Aorta (tissue), 5 donors: ENCODE measurements at regions not wholly inside any gene's neighbourhood (a gene's known extent, or its start where the extent isn't known, plus 50 kb on each side); places are given as distances from the start of the nearest gene placed in this dataset.

ENCODE experiments used
- ATAC-seq: fragments of 200-7000 bp; cut with Tn5 transposase; one replicate; pipeline ENCODE4 v1.9.1; 2022; ENCODE audit warnings: moderate library complexity; ENCODE audit not compliant: low FRiP score
- DNase-seq, 2 donors: peaks; one replicate each; pipeline ENCODE4 v3.0.0-alpha.2; 2020
- H3K27ac ChIP-seq, 2 donors: one replicate each; pipeline ENCODE4 v1.5.1; 2013; ENCODE audit warnings: low read length in 2 of 2, mild to moderate bottlenecking in 2 of 2, moderate library complexity in 2 of 2, control low read depth in 1 of 2, inconsistent platforms in 1 of 2, low read depth in 1 of 2
- H3K27me3 ChIP-seq, 2 donors: one replicate each; pipeline ENCODE4 v1.6.1; 2013; ENCODE audit warnings: control low read depth in 1 of 2, low read length in 1 of 2, mild to moderate bottlenecking in 1 of 2, moderate library complexity in 1 of 2; ENCODE audit not compliant: insufficient read depth in 2 of 2, control insufficient read depth in 1 of 2
- H3K36me3 ChIP-seq, 2 donors: one replicate each; pipeline ENCODE4 v1.6.1; 2013; ENCODE audit warnings: control low read depth in 1 of 2, low read length in 1 of 2, mild to moderate bottlenecking in 1 of 2; ENCODE audit not compliant: insufficient read depth in 2 of 2, control insufficient read depth in 1 of 2
- H3K4me1 ChIP-seq, 2 donors: one replicate each; pipeline ENCODE4 v1.6.1; 2013; ENCODE audit warnings: low read length in 2 of 2, control low read depth in 1 of 2, mild to moderate bottlenecking in 1 of 2, moderate library complexity in 1 of 2; ENCODE audit not compliant: insufficient read depth in 2 of 2, control insufficient read depth in 1 of 2
- H3K4me3 ChIP-seq, 2 donors: one replicate each; pipeline ENCODE4 v1.5.1; 2013; ENCODE audit warnings: low read length in 2 of 2, control low read depth in 1 of 2, mild to moderate bottlenecking in 1 of 2
- H3K9me3 ChIP-seq: one replicate; pipeline ENCODE4 v1.6.1; 2013; ENCODE audit warnings: mild to moderate bottlenecking, low read length; ENCODE audit not compliant: control insufficient read depth
- WGBS, 2 donors: extraction: QIAGEN DNeasy Blood & Tissue Kit; methylation state at CpG; one replicate each; pipeline ENCODE4 v1.1.7; 2013; 5-methylcytosine and 5-hydroxymethylcytosine counted together
- intact Hi-C, 2 donors: fragments of 100-400 bp; cut with DNase I; formaldehyde crosslinking; loops; one replicate each; pipeline versions ENCODE4 v1.14.2 to v1.15.0; 2022
- donor health status: healthy with polysubstance abuse.
- donor health status: Bipolar disorder and iron deficiency.
- donor health status: DM: no; HTN: no; CAD: no.
- donor health status: DM: no; HTN: no; CAD: no.
- donor health status: DM: yes; HTN: yes; CAD: no.

DNA sequence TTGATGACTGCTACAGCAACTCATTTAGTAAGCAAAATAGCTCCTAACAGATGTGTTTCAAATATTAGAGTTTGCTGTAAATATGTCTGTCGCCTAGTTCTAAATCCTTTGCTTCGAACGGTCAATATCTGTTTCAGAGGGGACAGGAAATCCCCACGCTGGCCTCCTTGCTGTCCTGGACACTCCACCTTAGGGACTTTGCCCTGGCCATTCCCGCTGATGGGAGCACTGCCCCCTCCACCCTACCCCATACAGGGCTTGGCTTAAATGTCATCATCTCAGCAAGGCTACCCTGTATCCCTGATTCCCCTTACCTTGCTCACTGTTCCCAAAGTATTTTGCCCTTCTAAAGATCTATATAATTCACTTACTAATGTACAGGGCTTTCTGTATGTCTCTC, 86.1 kb upstream of the HIVEP3 start:
- no peaks in the 10 kb centered on the region for H3K9me3 ChIP-seq
- H3K27ac ChIP-seq = no peak overlapping the region
- no peak overlapping the region for H3K4me3 ChIP-seq
- peaks cover 0 to 1% of the 10 kb centered on the region in 2 donors for H3K27me3 ChIP-seq
- 88 to 93% methylated on average over 5 of the region's 5 CpGs for WGBS, 2 donors
- intact Hi-C loops = no loop called here
- no peaks in the 10 kb centered on the region for H3K4me1 ChIP-seq
- DNase-seq (no peak), ATAC-seq (no peak)
- H3K36me3 ChIP-seq = no peaks in the 10 kb centered on the region

DNA sequence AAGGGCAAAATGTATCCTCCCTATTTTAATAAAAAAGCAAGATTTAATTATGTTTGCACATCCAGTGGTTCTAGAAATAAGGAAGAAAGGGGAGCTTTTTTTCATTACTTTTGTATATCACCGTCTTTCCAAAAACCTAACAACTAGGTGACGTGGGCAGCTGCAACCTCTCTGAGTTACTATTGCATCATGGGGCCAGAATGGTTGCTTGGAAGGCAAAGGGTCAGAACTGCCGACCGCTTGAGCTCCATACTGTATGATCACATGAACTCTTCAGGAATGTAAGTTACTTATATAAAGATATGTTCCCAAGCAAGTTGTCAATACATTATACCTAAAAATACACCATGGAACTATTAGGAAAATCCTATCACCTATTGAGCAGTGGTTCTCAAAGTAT, 85.6 kb upstream of the HIVEP3 start:
- Histone ChIP-seq H3K27me3 (peaks cover 0 to 1% of the 10 kb centered on the region in 2 donors), H3K4me1 (no peaks in the 10 kb centered on the region), H3K36me3 (no peaks in the 10 kb centered on the region), H3K9me3 (no peaks in the 10 kb centered on the region), H3K4me3 (no peak overlapping the region), H3K27ac (no peak overlapping the region)
- intact Hi-C loops = no loop called here
- no peak for DNase-seq
- WGBS, 2 donors = 95 to 99% methylated on average over 4 of the region's 4 CpGs
- no peak for ATAC-seq

DNA sequence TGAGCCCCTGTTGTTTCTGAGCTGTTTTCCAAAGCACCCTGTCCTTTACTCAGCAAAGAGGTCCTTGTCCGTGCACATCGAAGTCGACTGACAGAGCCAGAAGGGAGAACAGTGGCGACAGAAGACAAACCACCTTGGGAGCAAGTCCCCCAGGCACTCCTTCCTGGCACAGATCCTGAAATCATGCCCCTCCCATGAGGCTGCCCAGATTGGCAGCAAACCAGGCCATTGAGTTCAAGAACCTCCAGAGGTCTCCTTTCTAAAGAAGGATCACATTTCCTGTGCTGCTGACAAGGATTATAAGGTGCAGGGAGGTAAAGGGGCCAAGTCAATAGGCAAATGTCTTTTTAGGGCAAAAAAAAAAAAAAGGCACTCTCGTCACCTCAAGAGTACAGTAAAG, 84.7 kb upstream of the HIVEP3 start:
- H3K4me3 ChIP-seq = no peak overlapping the region
- no peaks in the 10 kb centered on the region for H3K4me1 ChIP-seq
- WGBS, 2 donors = 82 to 89% methylated on average over 5 of the region's 5 CpGs
- no peaks in the 10 kb centered on the region for H3K36me3 ChIP-seq
- ATAC-seq (no peak), DNase-seq (no peak)
- H3K9me3 ChIP-seq = no peaks in the 10 kb centered on the region
- no peak overlapping the region for H3K27ac ChIP-seq
- intact Hi-C loops = no loop called here
- peaks cover 0 to 1% of the 10 kb centered on the region in 2 donors for H3K27me3 ChIP-seq

DNA sequence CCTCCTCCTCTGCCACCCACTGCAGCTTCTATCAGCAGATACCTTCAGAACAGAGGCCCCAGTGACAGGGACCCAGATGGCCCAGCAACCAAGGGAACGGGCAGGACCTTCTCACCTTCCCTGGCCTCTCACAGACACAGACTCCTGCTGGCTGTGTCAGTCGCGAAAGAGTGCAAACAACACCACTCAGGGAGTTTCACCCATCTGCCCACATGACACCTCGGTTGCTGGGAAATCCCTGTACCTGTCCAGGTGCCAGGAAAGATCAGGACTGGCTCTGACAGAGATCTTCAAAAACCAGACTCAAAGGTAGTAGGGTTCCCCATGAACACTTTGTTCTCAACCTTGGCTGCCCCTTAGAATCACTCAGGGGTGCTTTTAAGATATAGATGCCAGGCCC, 83.5 kb upstream of the HIVEP3 start:
- intact Hi-C loops = no loop called here
- no peak overlapping the region for H3K4me3 ChIP-seq
- no peak overlapping the region for H3K27ac ChIP-seq
- H3K9me3 ChIP-seq = no peaks in the 10 kb centered on the region
- ATAC-seq = no peak
- no peaks in the 10 kb centered on the region for H3K36me3 ChIP-seq
- 71 to 80% methylated on average over 4 of the region's 4 CpGs for WGBS, 2 donors
- no peak for DNase-seq
- H3K27me3 ChIP-seq = peaks cover 0 to 1% of the 10 kb centered on the region in 2 donors
- no peaks in the 10 kb centered on the region for H3K4me1 ChIP-seq

DNA sequence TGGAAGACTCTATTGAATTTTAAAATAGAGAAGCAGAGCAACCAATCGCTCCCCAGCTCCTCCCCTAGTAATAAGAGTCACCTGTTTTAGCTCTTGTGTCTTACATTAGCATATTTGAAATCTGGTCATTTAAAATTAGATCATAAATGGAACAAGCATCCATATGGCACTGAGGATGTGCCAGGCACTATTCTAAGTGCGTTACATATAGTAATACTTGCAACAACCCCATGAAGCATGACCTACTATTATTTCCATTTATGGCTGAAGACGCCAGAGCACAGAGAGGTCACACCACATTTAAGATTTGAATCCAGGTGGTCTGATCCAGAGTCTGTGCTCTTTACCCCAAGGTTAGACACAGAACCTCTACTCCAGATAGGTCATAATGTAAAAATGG, 82.0 kb upstream of the HIVEP3 start:
- 93 to 97% methylated on average over 3 of the region's 3 CpGs for WGBS, 2 donors

DNA sequence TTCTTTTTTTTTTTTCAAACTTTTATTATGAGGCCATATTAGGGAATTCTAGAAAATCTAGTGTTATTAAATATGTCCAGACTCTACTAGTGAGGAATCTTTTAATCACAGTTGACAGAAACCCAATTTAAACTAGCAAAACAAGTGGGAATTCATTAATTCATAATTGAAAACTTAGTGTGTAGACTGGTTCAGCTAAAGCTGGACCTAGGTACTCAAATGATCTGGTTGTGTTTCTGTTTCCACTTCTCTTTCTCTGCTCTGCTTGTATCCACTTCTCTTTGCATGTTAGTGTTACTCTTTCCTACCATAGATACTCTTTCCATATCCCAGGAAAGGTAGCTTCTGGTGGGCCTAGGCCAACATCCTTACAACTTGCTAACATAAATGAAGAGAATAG, 81.2 kb upstream of the HIVEP3 start:
- H3K27me3 ChIP-seq = peaks cover 0 to 1% of the 10 kb centered on the region in 2 donors
- H3K27ac ChIP-seq = no peak overlapping the region
- DNase-seq = no peak
- H3K9me3 ChIP-seq = no peaks in the 10 kb centered on the region
- H3K36me3 ChIP-seq = no peaks in the 10 kb centered on the region
- ATAC-seq = no peak
- intact Hi-C loops = no loop called here
- H3K4me3 ChIP-seq = no peak overlapping the region
- no peaks in the 10 kb centered on the region for H3K4me1 ChIP-seq

More for the DNA sequence above, 82.0 kb upstream of the HIVEP3 start:
- intact Hi-C loops = no loop called here
- no peak overlapping the region for H3K4me3 ChIP-seq
- H3K9me3 ChIP-seq = no peaks in the 10 kb centered on the region
- no peaks in the 10 kb centered on the region for H3K36me3 ChIP-seq
- DNase-seq (no peak), ATAC-seq (no peak)
- no peak overlapping the region for H3K27ac ChIP-seq
- H3K27me3 ChIP-seq = peaks cover 0 to 1% of the 10 kb centered on the region in 2 donors
- H3K4me1 ChIP-seq = no peaks in the 10 kb centered on the region

DNA sequence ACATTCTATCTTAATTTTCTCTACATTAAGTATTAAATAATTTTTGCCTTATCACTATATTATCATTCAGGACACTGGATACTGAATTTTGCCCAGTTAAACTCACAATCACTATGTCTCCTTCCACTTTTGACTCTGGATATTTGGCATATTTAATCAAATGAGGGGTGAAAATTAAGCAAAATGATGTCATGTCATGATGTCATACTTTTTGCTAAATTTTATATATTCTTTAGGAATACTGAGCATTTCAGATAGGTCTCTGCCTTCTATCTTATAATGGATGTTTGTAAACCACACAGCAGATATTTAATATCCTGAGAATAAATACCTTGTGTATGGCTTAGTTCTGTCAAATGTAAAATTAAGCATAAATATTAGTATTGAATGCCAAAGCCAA, 79.5 kb upstream of the HIVEP3 start:
- Histone ChIP-seq H3K27ac (no peak overlapping the region), H3K4me3 (no peak overlapping the region), H3K36me3 (no peaks in the 10 kb centered on the region), H3K9me3 (no peaks in the 10 kb centered on the region), H3K4me1 (no peaks in the 10 kb centered on the region), H3K27me3 (peaks cover 0 to 1% of the 10 kb centered on the region in 2 donors)
- intact Hi-C loops = no loop called here
- ATAC-seq = no peak
- no peak for DNase-seq

DNA sequence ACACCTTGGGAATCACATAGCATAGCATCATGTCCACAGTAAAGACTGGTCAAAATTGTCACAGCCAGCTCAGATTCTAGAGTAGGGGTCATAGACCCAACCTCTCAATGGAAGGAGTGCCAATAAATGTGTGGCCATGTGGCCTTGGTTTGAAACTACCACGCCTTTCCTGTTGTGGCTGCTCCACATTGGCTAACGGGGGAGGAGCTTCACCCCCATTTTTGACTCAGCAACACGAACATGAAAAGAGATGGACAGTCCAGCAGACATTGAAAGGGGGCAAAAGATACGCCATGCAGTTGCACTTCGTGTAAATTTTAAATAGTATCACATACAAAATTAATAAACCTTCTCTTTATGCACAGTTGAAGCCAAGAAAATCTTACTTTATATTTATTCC, 78.4 kb upstream of the HIVEP3 start:
- Histone ChIP-seq H3K36me3 (no peaks in the 10 kb centered on the region), H3K27ac (no peak overlapping the region), H3K4me1 (no peaks in the 10 kb centered on the region), H3K9me3 (no peaks in the 10 kb centered on the region), H3K4me3 (no peak overlapping the region), H3K27me3 (peaks cover 0 to 1% of the 10 kb centered on the region in 2 donors)
- ATAC-seq (no peak), DNase-seq (no peak)
- intact Hi-C loops = no loop called here
- 88 to 91% methylated on average over 5 of the region's 5 CpGs for WGBS, 2 donors

DNA sequence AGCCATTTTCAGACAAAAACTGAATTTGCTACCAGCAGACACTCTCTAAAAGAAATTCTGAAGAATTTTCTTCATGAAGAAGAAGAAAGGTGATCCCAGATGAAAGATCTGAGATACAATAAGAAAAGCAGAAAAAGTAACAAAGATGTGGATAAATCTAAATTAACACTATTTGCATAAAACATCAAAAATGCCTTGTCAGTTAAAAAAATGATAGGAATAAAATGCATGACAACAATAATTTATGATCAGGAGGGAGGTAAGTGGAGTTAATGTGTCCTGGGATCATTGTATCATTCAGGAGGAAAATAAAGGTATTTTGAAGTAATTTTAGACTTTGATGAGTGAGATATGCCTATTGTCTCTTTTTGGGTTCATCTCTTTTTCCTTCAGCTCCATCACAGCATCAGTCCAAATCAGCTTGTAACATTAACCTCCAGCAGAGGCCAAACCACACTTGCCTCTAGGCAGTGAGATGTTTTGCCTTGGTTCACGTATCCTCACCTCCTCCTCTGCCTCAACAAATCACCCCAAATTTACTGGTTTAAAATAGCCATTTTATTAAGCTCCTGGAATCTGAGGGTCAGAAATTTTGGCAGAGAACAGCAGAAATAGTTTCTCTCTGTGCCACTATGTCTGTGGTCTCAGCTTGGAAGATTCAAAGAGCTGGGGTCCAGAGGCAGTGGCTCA, 76.9 kb upstream of the HIVEP3 start:
- H3K9me3 ChIP-seq = no peaks in the 10 kb centered on the region
- DNase-seq (no peak), ATAC-seq (no peak)
- 73 to 83% methylated on average over 1 of the region's 1 CpG for WGBS, 2 donors
- no peak overlapping the region for H3K4me3 ChIP-seq
- no peak overlapping the region for H3K27ac ChIP-seq
- H3K27me3 ChIP-seq = no peaks in the 10 kb centered on the region
- H3K4me1 ChIP-seq = no peaks in the 10 kb centered on the region
- H3K36me3 ChIP-seq = no peaks in the 10 kb centered on the region
- intact Hi-C loops = no loop called here
